ENCODE measurements at regions not wholly inside any gene's neighbourhood (a gene's known extent, or its start where the extent isn't known, plus 50 kb on each side); places are given as distances from the start of the nearest gene placed in this dataset.

- no peaks in the 10 kb centered on the region for H3K79me2 ChIP-seq (ENCODE audit: insufficient read depth, low read depth, low read length)
- no peaks in the 10 kb centered on the region for H4K20me1 ChIP-seq (ENCODE audit: insufficient read depth, low read length)
- no peaks in the 10 kb centered on the region for H3K36me3 ChIP-seq (ENCODE audit: insufficient read depth, low read length)
- H3K27ac ChIP-seq (ENCODE audit: low read depth, low read length, poor library complexity, severe bottlenecking): no peak overlapping the region
- H3K4me2 ChIP-seq (ENCODE audit: low read length): no peak overlapping the region
- intact Hi-C loops (cut with micrococcal nuclease; ENCODE audit: unreplicated experiment): no loop called here
- H2AFZ ChIP-seq (ENCODE audit: low read length): no peak overlapping the region
- ChIA-PET POLR2A (interaction anchor here (0.7 kb wide), 1 partner anchor 11 kb away, joined by 3 read pairs; no protein-coding TSS in a partner anchor), CTCF (ENCODE audit: unreplicated experiment) (no interaction called here)
- H3K9me3 ChIP-seq (ENCODE audit: low read length): no peaks in the 10 kb centered on the region
- H3K4me1 ChIP-seq (ENCODE audit: insufficient read depth, low read length, poor library complexity, severe bottlenecking): no peaks in the 10 kb centered on the region
- DNase-seq (ENCODE audit: low spot score): no peak
- H3K9me2 ChIP-seq (ENCODE audit: insufficient read depth, low read length): no peaks in the 10 kb centered on the region
- TF ChIP-seq CTCF (conservative IDR thresholded peaks at IDR 0.05; ENCODE audit: low read length) (no peak), EZH2phosphoT487 (IDR thresholded peaks at IDR 0.05; ENCODE audit: borderline replicate concordance, low read depth, low read length) (no peak)
- no peak overlapping the region for H3K4me3 ChIP-seq (ENCODE audit: low read depth, low read length, poor library complexity, severe bottlenecking)
- no TSS peak for BruUV-seq (replicated peaks)
These were observed 385.6 kb downstream of the LMO4 start for GRCh38 chr1:87714278-87714677.

- H3K9me3 ChIP-seq (ENCODE audit: low read length): no peaks in the 10 kb centered on the region
- no peaks in the 10 kb centered on the region for H3K36me3 ChIP-seq (ENCODE audit: insufficient read depth, low read length)
- no peak for DNase-seq (ENCODE audit: low spot score)
- intact Hi-C loops (cut with micrococcal nuclease; ENCODE audit: unreplicated experiment): no loop called here
- H3K9me2 ChIP-seq (ENCODE audit: insufficient read depth, low read length): no peaks in the 10 kb centered on the region
- H3K79me2 ChIP-seq (ENCODE audit: insufficient read depth, low read depth, low read length): no peaks in the 10 kb centered on the region
- no peak overlapping the region for H3K27ac ChIP-seq (ENCODE audit: low read depth, low read length, poor library complexity, severe bottlenecking)
- CTCF ChIA-PET (ENCODE audit: unreplicated experiment): no interaction called here
- TF ChIP-seq CTCF (conservative IDR thresholded peaks at IDR 0.05; ENCODE audit: low read length) (no peak), EZH2phosphoT487 (IDR thresholded peaks at IDR 0.05; ENCODE audit: borderline replicate concordance, low read depth, low read length) (no peak)
- no peaks in the 10 kb centered on the region for H4K20me1 ChIP-seq (ENCODE audit: insufficient read depth, low read length)
- BruUV-seq (replicated peaks): no TSS peak
- POLR2A ChIA-PET: no interaction called here
- H3K4me1 ChIP-seq (ENCODE audit: insufficient read depth, low read length, poor library complexity, severe bottlenecking): no peaks in the 10 kb centered on the region
- no peak overlapping the region for H3K4me3 ChIP-seq (ENCODE audit: low read depth, low read length, poor library complexity, severe bottlenecking)
- no peak overlapping the region for H3K4me2 ChIP-seq (ENCODE audit: low read length)
- no peak overlapping the region for H2AFZ ChIP-seq (ENCODE audit: low read length)
These were observed 386.4 kb downstream of the LMO4 start for GRCh38 chr1:87715052-87715451.

- Histone ChIP-seq H3K4me2 (ENCODE audit: low read length) (no peak overlapping the region), H3K4me1 (ENCODE audit: insufficient read depth, low read length, poor library complexity, severe bottlenecking) (no peaks in the 10 kb centered on the region), H4K20me1 (ENCODE audit: insufficient read depth, low read length) (no peaks in the 10 kb centered on the region), H3K4me3 (ENCODE audit: low read depth, low read length, poor library complexity, severe bottlenecking) (no peak overlapping the region), H3K27ac (ENCODE audit: low read depth, low read length, poor library complexity, severe bottlenecking) (no peak overlapping the region), H3K36me3 (ENCODE audit: insufficient read depth, low read length) (no peaks in the 10 kb centered on the region), H3K79me2 (ENCODE audit: insufficient read depth, low read depth, low read length) (no peaks in the 10 kb centered on the region), H2AFZ (ENCODE audit: low read length) (no peak overlapping the region), H3K9me3 (ENCODE audit: low read length) (no peaks in the 10 kb centered on the region), H3K9me2 (ENCODE audit: insufficient read depth, low read length) (no peaks in the 10 kb centered on the region)
- TF ChIP-seq EZH2phosphoT487 (IDR thresholded peaks at IDR 0.05; ENCODE audit: borderline replicate concordance, low read depth, low read length): no peak
- TF ChIP-seq CTCF (conservative IDR thresholded peaks at IDR 0.05; ENCODE audit: low read length): no peak
- CTCF ChIA-PET (ENCODE audit: unreplicated experiment): no interaction called here
- intact Hi-C loops (cut with micrococcal nuclease; ENCODE audit: unreplicated experiment): no loop called here
- POLR2A ChIA-PET: no interaction called here
- BruUV-seq (replicated peaks): no TSS peak
- DNase-seq (ENCODE audit: low spot score): no peak
These were observed 386.8 kb downstream of the LMO4 start for GRCh38 chr1:87715471-87715870.

Measured in OCI-LY7 (cell line).